Uterus (tissue), 2 donors: ENCODE measurements at regions not wholly inside any gene's neighbourhood (a gene's known extent, or its start where the extent isn't known, plus 50 kb on each side); places are given as distances from the start of the nearest gene placed in this dataset.

Experiments used
- CTCF ChIP-seq, 4 experiments: fragments of 200-600 bp in 2 of 4; fragments of 450-650 bp in 2 of 4; sonication (generic) in 2 of 4; IDR thresholded peaks; one replicate each; pipeline ENCODE4 v1.5.1; 2016 to 2019; ENCODE audit warnings: antibody characterized with exemption in 4 of 4, mild to moderate bottlenecking in 2 of 4, moderate library complexity in 1 of 4
- POLR2A ChIP-seq, 2 donors: fragments of 450-650 bp; IDR thresholded peaks; one replicate each; pipeline ENCODE4 v1.6.1; 2016; ENCODE audit warnings: antibody characterized with exemption in 2 of 2, mild to moderate bottlenecking in 1 of 2, moderate library complexity in 1 of 2

GRCh38 chr13:65763811-65764210 lies 1466.3 kb downstream of the PCDH9 start:
- TF ChIP-seq CTCF (IDR thresholded peaks at IDR 0.05): no peak
- TF ChIP-seq POLR2A (IDR thresholded peaks at IDR 0.05): no peak
